Osteoblast (primary cell): ENCODE measurements at regions not wholly inside any gene's neighbourhood (a gene's known extent, or its start where the extent isn't known, plus 50 kb on each side); places are given as distances from the start of the nearest gene placed in this dataset.
"Not testable (repeated sequence)": the region's sequence is repeated elsewhere in the genome, so short reads cannot be mapped to it uniquely, and the experiment has no call there.

Experiments used
- DNase-seq: peaks from one replicate; pipeline ENCODE4 v3.0.0; 2011; ENCODE audit warnings: low spot score, mixed read lengths; ENCODE audit not compliant: insufficient read length; ENCODE audit errors: missing footprints
- H2AFZ ChIP-seq: 2 replicates; pipeline ENCODE4 v1.6.0; 2011; ENCODE audit warnings: mild to moderate bottlenecking, low read length
- H3K27ac ChIP-seq: 2 replicates; pipeline ENCODE4 v1.5.1; 2011; ENCODE audit warnings: mild to moderate bottlenecking, low read depth, low read length, moderate library complexity
- H3K27me3 ChIP-seq: 2 replicates; pipeline ENCODE4 v1.6.0; 2012; ENCODE audit warnings: mild to moderate bottlenecking, control low read depth, inconsistent platforms, low read length, moderate library complexity; ENCODE audit not compliant: insufficient read depth
- H3K36me3 ChIP-seq: 2 replicates; pipeline ENCODE4 v1.5.1; 2011; ENCODE audit warnings: mild to moderate bottlenecking, low read length, control low read depth, moderate library complexity; ENCODE audit not compliant: insufficient read depth
- H3K4me1 ChIP-seq: 2 replicates; pipeline ENCODE4 v1.5.1; 2011; ENCODE audit warnings: mild to moderate bottlenecking, low read length, control low read depth, moderate library complexity; ENCODE audit not compliant: insufficient read depth
- H3K4me2 ChIP-seq: 2 replicates; pipeline ENCODE4 v1.6.0; 2011; ENCODE audit warnings: mild to moderate bottlenecking, low read length; ENCODE audit not compliant: insufficient read depth
- H3K4me3 ChIP-seq: fragments of 200-600 bp; sonication (generic); 3 replicates; pipeline ENCODE4 v1.5.1; 2012; ENCODE audit warnings: mild to moderate bottlenecking, low read length, inconsistent platforms; ENCODE audit not compliant: insufficient read depth
- H3K79me2 ChIP-seq: 2 replicates; pipeline ENCODE4 v1.6.0; 2012; ENCODE audit warnings: mild to moderate bottlenecking, low read length, control low read depth, inconsistent platforms; ENCODE audit not compliant: insufficient read depth
- H3K9me3 ChIP-seq: 2 replicates; pipeline ENCODE4 v1.5.1; 2011; ENCODE audit warnings: low read depth, low read length, control low read depth
- H4K20me1 ChIP-seq: 2 replicates; pipeline ENCODE4 v1.6.0; 2012; ENCODE audit warnings: mild to moderate bottlenecking, low read length, control low read depth; ENCODE audit not compliant: insufficient read depth
- CTCF ChIP-seq: IDR thresholded peaks from 2 replicates; pipeline ENCODE4 v1.5.1; 2011; ENCODE audit warnings: mild to moderate bottlenecking, low read depth, low read length, moderate library complexity; ENCODE audit errors: extremely low read depth

GRCh38 chr2:53331667-53332066 is 435.9 kb upstream of the CHAC2 start:
- no peaks in the 10 kb centered on the region for H3K36me3 ChIP-seq
- H3K79me2 ChIP-seq = no peaks in the 10 kb centered on the region
- TF ChIP-seq CTCF = no peak
- H2AFZ ChIP-seq = no peak overlapping the region
- no peaks in the 10 kb centered on the region for H3K27me3 ChIP-seq
- no peak overlapping the region for H3K4me2 ChIP-seq
- no peak for DNase-seq
- H3K4me1 ChIP-seq = no peaks in the 10 kb centered on the region
- H4K20me1 ChIP-seq = no peaks in the 10 kb centered on the region
- H3K9me3 ChIP-seq = no peaks in the 10 kb centered on the region
- H3K27ac ChIP-seq = no peak overlapping the region
- H3K4me3 ChIP-seq = no peak overlapping the region

- DNase-seq = no peak
Measured at GRCh38 chr2:53317861-53318260, 449.7 kb upstream of the CHAC2 start.

GRCh38 chr2:53315149-53315548 is 452.5 kb upstream of the CHAC2 start:
- H3K4me1 ChIP-seq = no peaks in the 10 kb centered on the region
- no peak overlapping the region for H3K27ac ChIP-seq
- H3K9me3 ChIP-seq = no peaks in the 10 kb centered on the region
- no peak overlapping the region for H3K4me2 ChIP-seq
- no peak for DNase-seq
- no peak for TF ChIP-seq CTCF
- H3K27me3 ChIP-seq = no peaks in the 10 kb centered on the region
- no peaks in the 10 kb centered on the region for H3K36me3 ChIP-seq
- H4K20me1 ChIP-seq = no peaks in the 10 kb centered on the region
- no peak overlapping the region for H2AFZ ChIP-seq
- no peaks in the 10 kb centered on the region for H3K79me2 ChIP-seq
- no peak overlapping the region for H3K4me3 ChIP-seq

More at GRCh38 chr2:53317861-53318260, 449.7 kb upstream of the CHAC2 start:
- H3K9me3 ChIP-seq = no peaks in the 10 kb centered on the region
- no peaks in the 10 kb centered on the region for H3K27me3 ChIP-seq
- H3K27ac ChIP-seq = no peak overlapping the region
- no peak overlapping the region for H2AFZ ChIP-seq
- H3K79me2 ChIP-seq = no peaks in the 10 kb centered on the region
- H4K20me1 ChIP-seq = no peaks in the 10 kb centered on the region
- H3K4me1 ChIP-seq = no peaks in the 10 kb centered on the region
- H3K36me3 ChIP-seq = no peaks in the 10 kb centered on the region
- no peak for TF ChIP-seq CTCF
- H3K4me3 ChIP-seq = no peak overlapping the region
- H3K4me2 ChIP-seq = no peak overlapping the region

- TF ChIP-seq CTCF = no peak
- no peaks in the 10 kb centered on the region for H4K20me1 ChIP-seq
- DNase-seq = no peak
Measured at GRCh38 chr2:53314718-53315117, 452.9 kb upstream of the CHAC2 start.

GRCh38 chr2:53313644-53314043 is 454.0 kb upstream of the CHAC2 start:
- H3K4me2 ChIP-seq = not testable (repeated sequence)

More at GRCh38 chr2:53314718-53315117, 452.9 kb upstream of the CHAC2 start:
- Histone ChIP-seq H3K79me2 (no peaks in the 10 kb centered on the region), H3K27ac (no peak overlapping the region), H3K4me1 (no peaks in the 10 kb centered on the region), H3K36me3 (no peaks in the 10 kb centered on the region), H3K9me3 (no peaks in the 10 kb centered on the region), H3K27me3 (no peaks in the 10 kb centered on the region), H2AFZ (no peak overlapping the region), H3K4me2 (no peak overlapping the region), H3K4me3 (no peak overlapping the region)

More at GRCh38 chr2:53313644-53314043, 454.0 kb upstream of the CHAC2 start:
- DNase-seq, H3K27me3 ChIP-seq, H2AFZ ChIP-seq, H3K9me3 ChIP-seq, H3K36me3 ChIP-seq, H3K4me1 ChIP-seq, H3K79me2 ChIP-seq, H3K4me3 ChIP-seq, H3K27ac ChIP-seq, H4K20me1 ChIP-seq: not testable (repeated sequence)
